Right lobe of liver (tissue), 4 donors: ENCODE measurements at regions not wholly inside any gene's neighbourhood (a gene's known extent, or its start where the extent isn't known, plus 50 kb on each side); places are given as distances from the start of the nearest gene placed in this dataset.

Experiments used
- CTCF ChIP-seq, 4 donors: fragments of 200-600 bp in 3 of 4; fragments of 450-650 bp in 1 of 4; IDR thresholded peaks; one replicate each; pipeline versions ENCODE4 v1.5.1 to v1.8.0; 2016 to 2022; ENCODE audit warnings: antibody characterized with exemption in 4 of 4, mild to moderate bottlenecking in 2 of 4
- POLR2A ChIP-seq: fragments of 450-650 bp; IDR thresholded peaks from one replicate; pipeline ENCODE4 v1.6.1; 2017; ENCODE audit warnings: antibody characterized with exemption, mild to moderate bottlenecking
- donor health status: DM: no; HTN: no; CAD: no.
- donor health status: DM: no; HTN: no; CAD: no.
- donor health status: DM: no; HTN: yes; CAD: no.

- no peak for TF ChIP-seq CTCF (IDR thresholded peaks at IDR 0.05)
- no peak for TF ChIP-seq POLR2A
Measured at GRCh38 chr9:86723346-86723745, 224.0 kb downstream of the GAS1 start.
